PC-9 (cell line): ENCODE measurements at regions not wholly inside any gene's neighbourhood (a gene's known extent, or its start where the extent isn't known, plus 50 kb on each side); places are given as distances from the start of the nearest gene placed in this dataset.

ENCODE experiments used
- CTCF ChIP-seq: fragments of 200-600 bp; sonication (generic); conservative IDR thresholded peaks from 2 replicates; pipeline ENCODE4 v1.6.1; 2017; ENCODE audit warnings: mixed run types, antibody characterized with exemption, mild to moderate bottlenecking, moderate library complexity
- EZH2 ChIP-seq: fragments of 200-600 bp; sonication (generic); IDR thresholded peaks from 2 replicates; pipeline ENCODE4 v1.8.0; 2017; ENCODE audit warnings: antibody characterized with exemption, low read depth

GRCh38 chr7:19533266-19533665 lies 175.6 kb downstream of the POLR1F start:
- TF ChIP-seq CTCF (no peak), EZH2 (no peak)
